ENCODE measurements at regions not wholly inside any gene's neighbourhood (a gene's known extent, or its start where the extent isn't known, plus 50 kb on each side); places are given as distances from the start of the nearest gene placed in this dataset.

DNA sequence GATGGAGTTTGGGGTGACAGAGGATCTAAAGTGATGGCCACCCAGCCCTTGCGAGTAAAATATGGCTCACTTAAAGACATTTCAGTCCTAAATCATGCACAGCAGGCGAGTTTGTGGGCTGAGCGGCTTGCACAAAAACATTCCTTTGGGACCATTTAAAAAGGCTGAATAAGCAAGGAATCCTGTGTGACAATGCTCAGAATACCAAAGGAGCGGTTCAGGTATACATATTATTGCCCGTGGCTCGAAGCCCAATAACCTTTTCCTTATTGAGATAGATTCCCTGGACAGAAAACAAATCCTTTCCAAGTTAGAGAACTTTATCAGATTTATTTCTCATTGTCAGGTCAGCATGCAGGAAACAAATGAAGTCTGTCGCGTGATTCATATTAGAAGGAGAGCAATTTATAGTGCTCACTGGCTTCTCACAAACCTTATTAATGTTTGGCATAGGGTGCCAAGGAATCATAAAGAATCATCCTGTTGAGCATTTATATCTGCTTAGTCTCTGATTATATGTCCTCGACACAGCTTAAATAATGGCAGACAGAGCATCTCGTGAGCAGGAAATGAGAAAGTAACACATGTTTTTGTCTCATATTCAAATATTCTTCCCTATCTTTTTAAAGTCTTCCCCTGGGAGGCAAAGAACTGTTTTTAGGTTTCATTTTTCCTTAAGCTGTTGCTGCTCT lies 121.3 kb downstream of the TRMT11 start:
- Mint-ChIP-seq H3K4me3 (no peak overlapping the region), H3K27me3 (ENCODE audit: low read depth) (no peaks in the 10 kb centered on the region), H3K27ac (peak overlapping the region; percentile 47), H3K9me3 (peaks cover 10% of the 10 kb centered on the region), H3K4me1 (peaks cover 35% of the 10 kb centered on the region), H3K36me3 (peaks cover 12% of the 10 kb centered on the region)
- TF ChIP-seq, protein P1, sequence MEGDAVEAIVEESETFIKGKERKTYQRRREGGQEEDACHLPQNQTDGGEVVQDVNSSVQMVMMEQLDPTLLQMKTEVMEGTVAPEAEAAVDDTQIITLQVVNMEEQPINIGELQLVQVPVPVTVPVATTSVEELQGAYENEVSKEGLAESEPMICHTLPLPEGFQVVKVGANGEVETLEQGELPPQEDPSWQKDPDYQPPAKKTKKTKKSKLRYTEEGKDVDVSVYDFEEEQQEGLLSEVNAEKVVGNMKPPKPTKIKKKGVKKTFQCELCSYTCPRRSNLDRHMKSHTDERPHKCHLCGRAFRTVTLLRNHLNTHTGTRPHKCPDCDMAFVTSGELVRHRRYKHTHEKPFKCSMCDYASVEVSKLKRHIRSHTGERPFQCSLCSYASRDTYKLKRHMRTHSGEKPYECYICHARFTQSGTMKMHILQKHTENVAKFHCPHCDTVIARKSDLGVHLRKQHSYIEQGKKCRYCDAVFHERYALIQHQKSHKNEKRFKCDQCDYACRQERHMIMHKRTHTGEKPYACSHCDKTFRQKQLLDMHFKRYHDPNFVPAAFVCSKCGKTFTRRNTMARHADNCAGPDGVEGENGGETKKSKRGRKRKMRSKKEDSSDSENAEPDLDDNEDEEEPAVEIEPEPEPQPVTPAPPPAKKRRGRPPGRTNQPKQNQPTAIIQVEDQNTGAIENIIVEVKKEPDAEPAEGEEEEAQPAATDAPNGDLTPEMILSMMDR (IDR thresholded peaks at IDR 0.05; ENCODE audit: unreplicated experiment), result no peak
- no peak for DNase-seq (ENCODE audit: low spot score in 2 of 2, unreplicated experiment in 2 of 2)

DNA sequence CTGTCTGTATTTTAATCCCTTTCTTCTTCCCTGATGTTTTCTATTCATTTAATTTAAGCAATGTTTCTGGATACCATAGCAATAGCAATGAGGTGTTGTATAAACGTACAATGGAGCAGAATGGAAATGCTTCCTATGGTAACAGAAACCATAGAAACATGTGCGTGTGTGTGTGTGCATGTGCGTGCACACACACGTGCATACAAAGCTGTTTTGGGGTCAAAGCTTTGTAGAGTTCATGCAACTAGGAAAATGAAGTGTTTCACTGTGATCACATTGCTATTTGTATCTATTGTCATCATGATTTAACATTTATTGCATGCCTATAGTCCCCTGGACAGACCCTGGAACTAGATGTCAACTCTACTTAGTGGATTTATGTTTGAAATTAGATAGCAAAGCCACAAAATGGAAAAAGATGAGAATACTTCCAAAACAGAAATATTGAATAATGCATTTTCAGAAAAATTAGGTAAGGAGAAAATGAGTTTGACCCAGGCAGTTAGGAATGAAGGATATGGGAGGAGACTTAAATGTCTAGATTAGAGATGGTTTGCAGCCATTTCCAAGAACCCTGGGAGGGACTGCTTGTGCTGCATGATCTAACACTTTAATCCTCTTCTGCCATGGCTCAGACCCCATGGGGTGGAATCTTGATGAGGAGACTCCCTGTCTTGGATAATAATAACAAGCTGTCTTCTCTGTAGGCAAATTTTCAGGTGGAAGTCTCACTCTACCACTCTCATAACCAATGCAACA lies 124.4 kb downstream of the TRMT11 start:
- Mint-ChIP-seq H3K4me3 (no peak overlapping the region), H3K9me3 (no peaks in the 10 kb centered on the region), H3K27ac (no peak overlapping the region), H3K27me3 (ENCODE audit: low read depth) (no peaks in the 10 kb centered on the region), H3K4me1 (peaks cover 32% of the 10 kb centered on the region), H3K36me3 (no peaks in the 10 kb centered on the region)
- TF ChIP-seq, protein P1 (IDR thresholded peaks at IDR 0.05; ENCODE audit: unreplicated experiment), result no peak
- no peak for DNase-seq (ENCODE audit: low spot score in 2 of 2, unreplicated experiment in 2 of 2)

DNA sequence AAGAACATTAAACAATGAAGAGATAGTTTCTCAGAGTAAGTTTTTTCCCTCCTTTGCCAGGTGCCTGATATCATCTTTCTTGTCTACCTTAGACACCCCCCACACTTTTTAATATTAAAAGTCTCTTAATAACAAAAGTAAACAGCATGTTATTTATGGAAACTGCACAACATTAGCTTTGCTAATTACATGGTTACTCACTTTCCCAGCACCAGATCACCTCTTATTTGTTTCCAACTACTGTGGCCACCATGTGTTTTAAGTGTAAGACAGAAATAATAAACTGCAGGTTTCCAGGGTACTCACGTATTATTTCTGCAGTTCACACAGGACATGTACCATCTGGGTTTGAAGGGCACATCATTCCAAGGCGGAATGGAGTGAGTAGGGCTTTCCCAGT lies 125.0 kb downstream of the TRMT11 start:
- Mint-ChIP-seq H3K4me3 (no peak overlapping the region), H3K4me1 (peaks cover 32% of the 10 kb centered on the region), H3K27me3 (ENCODE audit: low read depth) (no peaks in the 10 kb centered on the region), H3K27ac (no peak overlapping the region), H3K9me3 (no peaks in the 10 kb centered on the region), H3K36me3 (no peaks in the 10 kb centered on the region)
- TF ChIP-seq, protein P1 (IDR thresholded peaks at IDR 0.05; ENCODE audit: unreplicated experiment), result no peak
- DNase-seq (ENCODE audit: low spot score in 2 of 2, unreplicated experiment in 2 of 2), result no peak

DNA sequence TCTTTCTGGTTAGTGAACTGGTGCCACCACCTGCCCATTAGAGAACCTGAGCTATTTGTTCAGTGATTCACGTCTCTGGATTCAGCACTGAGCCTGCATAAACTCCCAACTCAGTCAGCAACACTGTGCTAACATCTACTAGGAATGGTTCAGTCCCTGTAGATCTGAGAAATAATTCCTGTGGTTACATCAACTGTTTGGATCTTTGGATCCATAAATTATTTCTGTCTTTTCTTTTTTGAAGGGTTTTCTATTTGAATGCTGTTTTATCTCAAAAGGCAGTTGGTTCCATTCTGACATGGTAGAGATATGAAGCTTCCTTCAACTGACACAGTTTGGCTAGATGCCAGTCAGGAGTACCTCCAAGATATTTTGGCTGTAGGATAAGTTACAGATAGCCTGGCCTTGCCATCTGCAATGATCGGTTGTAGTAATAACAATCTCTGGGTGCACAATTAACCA lies 125.9 kb downstream of the TRMT11 start:
- Mint-ChIP-seq H3K4me1 (peaks cover 30% of the 10 kb centered on the region), H3K36me3 (no peaks in the 10 kb centered on the region), H3K27ac (peak overlapping the region; percentile 73), H3K9me3 (no peaks in the 10 kb centered on the region), H3K27me3 (ENCODE audit: low read depth) (no peaks in the 10 kb centered on the region), H3K4me3 (no peak overlapping the region)
- TF ChIP-seq, protein P1 (IDR thresholded peaks at IDR 0.05; ENCODE audit: unreplicated experiment), result no peak
- DNase-seq (ENCODE audit: low spot score in 2 of 2, unreplicated experiment in 2 of 2), result no peak

DNA sequence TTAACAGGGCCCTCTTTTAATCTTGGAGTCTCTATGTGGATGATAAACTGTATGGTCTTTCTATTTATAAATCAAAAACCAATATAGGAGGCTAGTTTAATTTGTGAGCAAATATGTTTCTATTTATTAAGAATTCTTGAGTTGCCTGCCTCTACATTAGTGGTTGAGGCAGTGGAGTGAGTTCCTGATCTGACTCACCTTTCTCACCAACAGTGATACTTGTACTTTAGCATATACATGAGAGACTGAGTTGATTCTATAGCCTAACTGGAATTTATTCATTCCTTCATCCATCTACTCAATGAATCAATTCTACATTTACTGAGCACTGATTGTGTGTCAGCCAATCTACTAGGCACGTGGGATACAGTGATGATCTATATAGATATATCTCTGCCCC lies 126.9 kb downstream of the TRMT11 start:
- Mint-ChIP-seq H3K27me3 (ENCODE audit: low read depth) (no peaks in the 10 kb centered on the region), H3K4me1 (peaks cover 20% of the 10 kb centered on the region), H3K27ac (no peak overlapping the region), H3K36me3 (no peaks in the 10 kb centered on the region), H3K9me3 (no peaks in the 10 kb centered on the region), H3K4me3 (no peak overlapping the region)
- no peak for DNase-seq (ENCODE audit: low spot score in 2 of 2, unreplicated experiment in 2 of 2)
- TF ChIP-seq, protein P1 (IDR thresholded peaks at IDR 0.05; ENCODE audit: unreplicated experiment), result no peak
